KMS-11 (cell line): ENCODE measurements at regions not wholly inside any gene's neighbourhood (a gene's known extent, or its start where the extent isn't known, plus 50 kb on each side); places are given as distances from the start of the nearest gene placed in this dataset.

Experiments used
- H2AFZ ChIP-seq: fragments of 200-600 bp; sonication (generic); 2 replicates; pipeline ENCODE4 v1.6.1; 2016; ENCODE audit warnings: antibody characterized with exemption, mixed run types, low read depth
- H3K27ac ChIP-seq: fragments of 200-600 bp; sonication (generic); 2 replicates; pipeline ENCODE4 v1.6.1; 2016; ENCODE audit warnings: mild to moderate bottlenecking, mixed run types
- H3K27me3 ChIP-seq: fragments of 200-600 bp; sonication (generic); 2 replicates; pipeline ENCODE4 v1.6.1; 2017; ENCODE audit warnings: mild to moderate bottlenecking, low read depth, mixed run types, moderate library complexity; ENCODE audit not compliant: insufficient read depth
- H3K36me3 ChIP-seq: fragments of 200-600 bp; sonication (generic); 2 replicates; pipeline ENCODE4 v1.6.1; 2017; ENCODE audit warnings: mild to moderate bottlenecking, mixed run types; ENCODE audit not compliant: insufficient read depth
- H3K4me1 ChIP-seq: fragments of 200-600 bp; sonication (generic); 2 replicates; pipeline ENCODE4 v1.6.1; 2016; ENCODE audit warnings: mild to moderate bottlenecking, low read depth, mixed run types; ENCODE audit not compliant: poor library complexity, severe bottlenecking
- H3K4me2 ChIP-seq: fragments of 200-600 bp; sonication (generic); 2 replicates; pipeline ENCODE4 v1.7.0; 2016; ENCODE audit warnings: mild to moderate bottlenecking, mixed run types
- H3K4me3 ChIP-seq: fragments of 200-600 bp; sonication (generic); IDR thresholded peaks from 2 replicates; pipeline ENCODE4 v1.6.1; 2017; ENCODE audit warnings: low read depth, low read length, mixed read lengths; ENCODE audit not compliant: insufficient read depth
- H3K79me2 ChIP-seq: fragments of 200-600 bp; sonication (generic); 2 replicates; pipeline ENCODE4 v1.6.1; 2016; ENCODE audit warnings: low read depth, mixed run types; ENCODE audit not compliant: insufficient read depth
- H3K9ac ChIP-seq: fragments of 200-600 bp; sonication (generic); 2 replicates; pipeline ENCODE4 v1.6.1; 2016; ENCODE audit warnings: mild to moderate bottlenecking, mixed run types
- H4K20me1 ChIP-seq: fragments of 200-600 bp; sonication (generic); 2 replicates; pipeline ENCODE4 v1.6.1; 2016; ENCODE audit warnings: mild to moderate bottlenecking, mixed run types; ENCODE audit not compliant: insufficient read depth
- TF ChIP-seq, protein P1 (sequence below): fragments of 200-600 bp; sonication (generic); conservative IDR thresholded peaks from 2 replicates; pipeline ENCODE4 v1.6.1; 2017; ENCODE audit warnings: low read depth, mild to moderate bottlenecking, antibody characterized with exemption, low read length, moderate library complexity, mixed read lengths

DNA sequence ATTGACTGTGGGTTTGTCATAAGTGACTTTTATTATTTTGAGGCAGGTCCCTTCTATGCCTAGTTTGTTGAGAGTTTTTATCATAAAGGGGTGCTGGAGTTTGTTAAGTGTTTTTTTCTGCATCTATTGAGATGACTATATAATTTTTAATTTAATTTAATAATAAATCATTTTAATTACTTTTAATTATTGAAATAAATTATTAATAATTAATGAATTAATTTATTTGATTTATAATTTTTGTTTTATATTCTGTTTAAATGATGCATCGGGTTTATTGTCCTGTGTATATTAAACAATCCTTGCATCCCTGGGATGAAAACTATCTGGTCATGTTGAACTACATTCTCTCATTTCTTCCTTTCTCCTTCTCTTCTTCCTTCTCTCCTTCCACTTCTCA, 1352.2 kb upstream of the PRR20A start:
- no peaks in the 10 kb centered on the region for H3K79me2 ChIP-seq
- H3K4me2 ChIP-seq: no peak overlapping the region
- H3K4me1 ChIP-seq: no peaks in the 10 kb centered on the region
- H3K4me3 ChIP-seq: no peak overlapping the region
- no peak overlapping the region for H3K27ac ChIP-seq
- no peaks in the 10 kb centered on the region for H3K36me3 ChIP-seq
- H3K9ac ChIP-seq: no peak overlapping the region
- TF ChIP-seq, protein P1, sequence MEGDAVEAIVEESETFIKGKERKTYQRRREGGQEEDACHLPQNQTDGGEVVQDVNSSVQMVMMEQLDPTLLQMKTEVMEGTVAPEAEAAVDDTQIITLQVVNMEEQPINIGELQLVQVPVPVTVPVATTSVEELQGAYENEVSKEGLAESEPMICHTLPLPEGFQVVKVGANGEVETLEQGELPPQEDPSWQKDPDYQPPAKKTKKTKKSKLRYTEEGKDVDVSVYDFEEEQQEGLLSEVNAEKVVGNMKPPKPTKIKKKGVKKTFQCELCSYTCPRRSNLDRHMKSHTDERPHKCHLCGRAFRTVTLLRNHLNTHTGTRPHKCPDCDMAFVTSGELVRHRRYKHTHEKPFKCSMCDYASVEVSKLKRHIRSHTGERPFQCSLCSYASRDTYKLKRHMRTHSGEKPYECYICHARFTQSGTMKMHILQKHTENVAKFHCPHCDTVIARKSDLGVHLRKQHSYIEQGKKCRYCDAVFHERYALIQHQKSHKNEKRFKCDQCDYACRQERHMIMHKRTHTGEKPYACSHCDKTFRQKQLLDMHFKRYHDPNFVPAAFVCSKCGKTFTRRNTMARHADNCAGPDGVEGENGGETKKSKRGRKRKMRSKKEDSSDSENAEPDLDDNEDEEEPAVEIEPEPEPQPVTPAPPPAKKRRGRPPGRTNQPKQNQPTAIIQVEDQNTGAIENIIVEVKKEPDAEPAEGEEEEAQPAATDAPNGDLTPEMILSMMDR: no peak
- H2AFZ ChIP-seq: no peak overlapping the region
- no peaks in the 10 kb centered on the region for H3K27me3 ChIP-seq
- H4K20me1 ChIP-seq: no peaks in the 10 kb centered on the region

DNA sequence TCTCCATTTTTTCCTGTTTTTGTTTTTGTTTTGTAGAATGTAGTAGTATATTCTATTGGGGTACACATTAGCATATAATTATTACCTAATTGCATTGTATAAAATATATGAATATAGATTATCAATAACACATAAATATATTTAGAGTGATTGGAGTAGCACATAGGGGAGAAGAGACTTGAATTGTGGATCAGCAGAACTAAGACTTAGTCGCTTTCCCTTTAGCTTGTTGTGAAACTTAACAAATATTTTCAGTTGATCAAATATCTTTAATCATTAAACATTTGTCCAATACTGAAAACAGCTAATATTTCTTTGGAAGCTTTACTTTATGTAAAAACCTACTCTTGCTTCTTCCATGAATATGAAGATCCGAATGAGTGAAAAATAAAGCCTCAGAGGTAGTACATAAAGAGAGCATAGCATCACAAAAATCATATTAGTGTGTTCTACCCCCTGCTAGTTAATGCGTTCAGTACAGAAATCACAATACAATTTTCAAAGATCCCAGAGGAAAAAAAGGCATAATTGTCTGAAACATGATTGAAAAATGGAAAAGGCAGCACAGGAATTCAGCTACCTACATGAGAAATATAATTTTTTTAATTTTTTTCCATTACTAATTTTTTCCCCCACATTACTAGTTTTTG, 1348.0 kb upstream of the PRR20A start:
- H3K4me1 ChIP-seq: no peaks in the 10 kb centered on the region
- H3K36me3 ChIP-seq: no peaks in the 10 kb centered on the region
- TF ChIP-seq, protein P1: no peak
- no peaks in the 10 kb centered on the region for H3K27me3 ChIP-seq
- H3K27ac ChIP-seq: no peak overlapping the region
- H2AFZ ChIP-seq: no peak overlapping the region
- H3K79me2 ChIP-seq: no peaks in the 10 kb centered on the region
- no peaks in the 10 kb centered on the region for H4K20me1 ChIP-seq
- no peak overlapping the region for H3K4me2 ChIP-seq
- H3K4me3 ChIP-seq: no peak overlapping the region
- H3K9ac ChIP-seq: no peak overlapping the region

DNA sequence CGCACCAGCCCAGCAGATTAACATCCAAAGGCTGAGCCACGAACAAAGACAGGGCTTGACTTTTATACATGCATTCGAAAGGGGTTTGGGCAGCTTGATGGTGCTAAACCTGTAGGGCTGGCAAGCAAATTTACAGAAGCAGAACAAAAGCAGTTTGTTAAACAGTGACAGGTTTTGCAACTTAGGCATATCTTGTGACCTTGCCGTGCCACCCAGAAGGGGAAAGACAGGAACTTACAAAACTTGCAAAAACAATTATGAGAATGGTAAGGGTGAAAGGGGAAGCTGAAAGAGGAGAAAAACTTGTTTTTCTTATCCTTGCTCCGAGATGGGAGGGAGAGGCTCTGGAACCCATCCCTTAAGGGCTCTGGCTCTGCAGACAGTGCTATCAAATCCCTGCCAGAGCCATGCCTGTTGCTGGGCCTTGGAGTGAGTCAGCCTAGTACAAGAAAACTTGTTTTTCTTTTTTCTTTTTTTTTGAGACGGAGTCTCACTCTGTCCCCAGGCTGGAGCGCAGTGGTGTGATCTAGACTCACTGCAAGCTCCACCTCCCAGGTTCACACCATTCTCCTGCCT, 1325.2 kb upstream of the PRR20A start:
- H3K4me1 ChIP-seq: no peaks in the 10 kb centered on the region
- no peaks in the 10 kb centered on the region for H4K20me1 ChIP-seq
- no peak overlapping the region for H2AFZ ChIP-seq
- no peak overlapping the region for H3K27ac ChIP-seq
- no peaks in the 10 kb centered on the region for H3K27me3 ChIP-seq
- TF ChIP-seq, protein P1: no peak
- H3K4me2 ChIP-seq: no peak overlapping the region
- H3K4me3 ChIP-seq: no peak overlapping the region
- H3K79me2 ChIP-seq: no peaks in the 10 kb centered on the region
- H3K36me3 ChIP-seq: no peaks in the 10 kb centered on the region
- no peak overlapping the region for H3K9ac ChIP-seq

DNA sequence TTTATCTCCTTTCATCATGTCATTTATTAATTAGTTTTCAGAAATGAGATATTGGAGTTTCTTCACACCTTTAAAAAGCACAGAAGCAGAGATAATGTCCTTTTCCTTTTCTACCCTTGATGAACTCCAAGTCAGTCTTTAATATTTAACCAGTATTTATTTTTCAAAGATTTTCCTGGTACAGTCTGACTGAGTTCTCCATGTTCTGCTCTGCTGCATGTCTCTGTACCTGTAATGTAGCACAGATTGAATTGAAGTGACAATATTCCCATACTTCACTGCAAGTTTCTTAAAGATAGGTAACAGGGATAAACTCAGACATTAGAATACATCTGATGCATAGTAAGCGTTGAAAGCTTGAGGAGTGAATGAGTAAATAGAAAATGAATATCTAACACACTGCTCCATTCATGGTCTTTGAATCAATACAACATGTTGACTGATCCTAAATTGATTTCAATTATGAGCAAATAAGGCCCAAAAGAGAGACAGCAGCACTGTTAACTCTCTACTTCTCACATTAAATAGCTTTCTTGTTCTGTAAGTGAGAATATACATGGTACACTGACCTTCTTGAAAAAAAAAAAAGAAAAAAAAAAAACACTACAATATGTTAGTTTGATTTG, 1323.6 kb upstream of the PRR20A start:
- no peak overlapping the region for H3K27ac ChIP-seq
- H2AFZ ChIP-seq: no peak overlapping the region
- H3K9ac ChIP-seq: no peak overlapping the region
- H3K36me3 ChIP-seq: no peaks in the 10 kb centered on the region
- H3K27me3 ChIP-seq: no peaks in the 10 kb centered on the region
- H3K4me2 ChIP-seq: no peak overlapping the region
- TF ChIP-seq, protein P1: no peak
- H3K4me1 ChIP-seq: no peaks in the 10 kb centered on the region
- no peak overlapping the region for H3K4me3 ChIP-seq
- H4K20me1 ChIP-seq: no peaks in the 10 kb centered on the region
- H3K79me2 ChIP-seq: no peaks in the 10 kb centered on the region
